H1 (cell line): ENCODE measurements at regions not wholly inside any gene's neighbourhood (a gene's known extent, or its start where the extent isn't known, plus 50 kb on each side); places are given as distances from the start of the nearest gene placed in this dataset.

Experiments
- CTCF ChIA-PET: fragments of 300-600 bp; sonication (Branson Sonifier 250); formaldehyde crosslinking; loops from one replicate; lab custom pipeline; 2021; ENCODE audit not compliant: partially characterized antibody; lab: Charles Lee
- POLR2A ChIA-PET: fragments of 300-600 bp; sonication (Branson Sonifier 250); formaldehyde crosslinking; loops from one replicate; lab custom pipeline; 2021; ENCODE audit warnings: inconsistent platforms; ENCODE audit not compliant: partially characterized antibody; lab: Charles Lee
- DNase-seq, 2 experiments: peaks; one replicate each; pipeline versions ENCODE4 v3.0.0 to v3.0.0-alpha.2; 2010 to 2022; ENCODE audit warnings: low spot score in 2 of 2, low read depth in 1 of 2, mixed read lengths in 1 of 2
- FAIRE-seq: peaks from 2 replicates; lab custom pipeline; 2011; peaks lifted over from hg19 to GRCh38; lab: Jason Lieb, UNC
- H2AFZ ChIP-seq: 2 replicates; pipeline ENCODE4 v1.8.1; 2012; ENCODE audit warnings: low read length, inconsistent platforms
- H2AK5ac ChIP-seq: 2 replicates; pipeline ENCODE4 v1.6.1; 2013; ENCODE audit warnings: low read depth, low read length
- H2BK120ac ChIP-seq: replicated peaks from 2 replicates; pipeline ENCODE3; 2013; ENCODE audit warnings: low read depth, low read length, inconsistent platforms
- H2BK12ac ChIP-seq: 2 replicates; pipeline ENCODE4 v1.6.1; 2013; ENCODE audit warnings: low read depth, low read length
- H2BK15ac ChIP-seq: 2 replicates; pipeline ENCODE4 v1.6.1; 2013; ENCODE audit warnings: low read length
- H2BK20ac ChIP-seq: 2 replicates; pipeline ENCODE4 v1.6.1; 2013; ENCODE audit warnings: low read length
- H2BK5ac ChIP-seq: 2 replicates; pipeline ENCODE4 v1.6.1; 2013; ENCODE audit warnings: low read depth, low read length
- H3K14ac ChIP-seq: 2 replicates; pipeline ENCODE4 v1.6.1; 2013; ENCODE audit warnings: inconsistent platforms; ENCODE audit not compliant: insufficient read length
- H3K18ac ChIP-seq: 2 replicates; pipeline ENCODE4 v1.6.1; 2013; ENCODE audit warnings: low read length; ENCODE audit errors: extremely low read depth
- H3K23ac ChIP-seq: 2 replicates; pipeline ENCODE4 v1.6.1; 2013; ENCODE audit warnings: inconsistent platforms; ENCODE audit not compliant: insufficient read length
- H3K23me2 ChIP-seq: 2 replicates; pipeline ENCODE4 v1.6.1; 2013; ENCODE audit warnings: low read depth, low read length
- H3K27ac ChIP-seq: 2 replicates; pipeline ENCODE4 v1.6.1; 2011; ENCODE audit warnings: low read depth, low read length, inconsistent platforms
- H3K27me3 ChIP-seq, 4 experiments: replicated peaks in 1 of 4; 1 replicate in 1 of 4; 2 replicates in 3 of 4; pipeline versions ENCODE4 v1.6.1 to v1.8.1; 2011 to 2013; ENCODE audit warnings: low read length in 3 of 4, mild to moderate bottlenecking in 3 of 4, inconsistent platforms in 2 of 4, mixed read lengths in 2 of 4, moderate library complexity in 1 of 4; ENCODE audit not compliant: control insufficient read depth in 3 of 4, insufficient read depth in 3 of 4; ENCODE audit errors: extremely low read depth in 1 of 4
- H3K36me3 ChIP-seq, 4 experiments: 2 replicates each; pipeline versions ENCODE4 v1.6.1 to v1.8.1; 2011 to 2013; ENCODE audit warnings: mild to moderate bottlenecking in 4 of 4, low read length in 3 of 4, moderate library complexity in 2 of 4, control low read depth in 1 of 4, inconsistent platforms in 1 of 4; ENCODE audit not compliant: insufficient read depth in 4 of 4, control insufficient read depth in 2 of 4
- H3K4ac ChIP-seq: replicated peaks from 2 replicates; pipeline ENCODE3; 2013; ENCODE audit warnings: low read length, low read depth, mixed read lengths, inconsistent platforms; ENCODE audit not compliant: insufficient read length
- H3K4me1 ChIP-seq, 4 experiments: replicated peaks in 1 of 4; 1 replicate in 1 of 4; 2 replicates in 3 of 4; pipeline versions ENCODE4 v1.6.1 to v1.8.1; 2011 to 2013; ENCODE audit warnings: low read length in 3 of 4, inconsistent platforms in 2 of 4, mixed read lengths in 1 of 4; ENCODE audit not compliant: insufficient read depth in 4 of 4, control insufficient read depth in 3 of 4
- H3K4me2 ChIP-seq, 2 experiments: 2 replicates each; pipeline versions ENCODE4 v1.6.1 to v1.8.1; 2011 to 2013; ENCODE audit warnings: low read depth in 2 of 2, low read length in 2 of 2, control low read depth in 1 of 2, inconsistent platforms in 1 of 2, mild to moderate bottlenecking in 1 of 2; ENCODE audit not compliant: insufficient read depth in 1 of 2
- H3K4me3 ChIP-seq, 4 experiments: fragments of 200-600, 300-600 bp in 1 of 4; sonication (generic), shearing (Covaris generic), sonication (Bioruptor Twin) in 1 of 4; 2 replicates each; pipeline versions ENCODE4 v1.5.1 to v1.8.1; 2011 to 2016; ENCODE audit warnings: low read length in 4 of 4, low read depth in 3 of 4, control low read depth in 2 of 4, inconsistent platforms in 2 of 4, mild to moderate bottlenecking in 2 of 4, mixed read lengths in 1 of 4, moderate library complexity in 1 of 4; ENCODE audit not compliant: insufficient read depth in 2 of 4; ENCODE audit errors: extremely low read depth in 1 of 4
- H3K56ac ChIP-seq: replicated peaks from 2 replicates; pipeline ENCODE3; 2013; ENCODE audit warnings: low read depth, mild to moderate bottlenecking, mixed read lengths, low read length, inconsistent platforms; ENCODE audit not compliant: insufficient read length
- H3K79me1 ChIP-seq: 2 replicates; pipeline ENCODE4 v1.6.1; 2013; ENCODE audit warnings: low read depth, low read length, control low read depth
- H3K79me2 ChIP-seq, 2 experiments: 2 replicates each; pipeline versions ENCODE4 v1.6.1 to v1.8.1; 2012 to 2013; ENCODE audit warnings: low read length in 2 of 2, mild to moderate bottlenecking in 2 of 2, inconsistent platforms in 1 of 2; ENCODE audit not compliant: insufficient read depth in 2 of 2, control insufficient read depth in 1 of 2
- H3K9ac ChIP-seq, 4 experiments: replicated peaks in 1 of 4; 1 replicate in 1 of 4; 2 replicates in 3 of 4; pipeline versions ENCODE4 v1.6.1 to v1.8.1; 2011 to 2013; ENCODE audit warnings: low read depth in 3 of 4, low read length in 3 of 4, control low read depth in 2 of 4, mild to moderate bottlenecking in 2 of 4, moderate library complexity in 2 of 4, inconsistent platforms in 1 of 4; ENCODE audit errors: extremely low read depth in 1 of 4
- H3K9me3 ChIP-seq, 2 experiments: 2 replicates each; pipeline versions ENCODE4 v1.6.1 to v1.8.1; 2012 to 2013; ENCODE audit warnings: mild to moderate bottlenecking in 2 of 2, moderate library complexity in 2 of 2, control low read depth in 1 of 2, inconsistent platforms in 1 of 2, low read depth in 1 of 2, low read length in 1 of 2, mixed read lengths in 1 of 2; ENCODE audit not compliant: insufficient read depth in 2 of 2
- H4K20me1 ChIP-seq, 2 experiments: replicated peaks in 1 of 2; 2 replicates each; pipeline versions ENCODE3 to v1.8.1; 2011 to 2013; ENCODE audit warnings: inconsistent platforms in 2 of 2, low read length in 2 of 2, mild to moderate bottlenecking in 1 of 2; ENCODE audit not compliant: insufficient read depth in 2 of 2, control insufficient read depth in 1 of 2
- H4K5ac ChIP-seq: 2 replicates; pipeline ENCODE4 v1.6.1; 2013; ENCODE audit warnings: low read length, low read depth, mixed read lengths, inconsistent platforms; ENCODE audit not compliant: insufficient read length
- H4K8ac ChIP-seq: 2 replicates; pipeline ENCODE4 v1.8.0; 2013; ENCODE audit warnings: mild to moderate bottlenecking, moderate library complexity, low read length, inconsistent platforms; ENCODE audit not compliant: insufficient read depth; ENCODE audit errors: extremely low read depth
- H4K91ac ChIP-seq: replicated peaks from 2 replicates; pipeline ENCODE3; 2013; ENCODE audit warnings: low read length, mixed read lengths, inconsistent platforms; ENCODE audit not compliant: insufficient read length
- EGR1 ChIP-seq: IDR thresholded peaks from 2 replicates; pipeline ENCODE4 v1.6.1; 2011; ENCODE audit warnings: low read depth, low read length, borderline replicate concordance
- GABPA ChIP-seq: IDR thresholded peaks from 2 replicates; pipeline ENCODE4 v1.6.1; 2011; ENCODE audit warnings: mild to moderate bottlenecking, low read length, moderate library complexity, borderline replicate concordance; ENCODE audit not compliant: insufficient read depth
- KDM1A ChIP-seq: fragments of 200-600, 300-600 bp; sonication (generic); IDR thresholded peaks from 2 replicates; pipeline ENCODE4 v1.7.1; 2016; ENCODE audit warnings: mild to moderate bottlenecking, low read length, borderline replicate concordance
- KDM4A ChIP-seq: IDR thresholded peaks from one replicate; pipeline ENCODE4 v1.7.1; 2012; ENCODE audit warnings: low read depth, mild to moderate bottlenecking, moderate library complexity, low read length, inconsistent platforms; ENCODE audit not compliant: severe bottlenecking
- KDM5A ChIP-seq: fragments of 200-600 bp; IDR thresholded peaks from 2 replicates; pipeline ENCODE4 v1.7.1; 2012; ENCODE audit warnings: mild to moderate bottlenecking, low read length, inconsistent platforms, mixed read lengths
- SAP30 ChIP-seq: fragments of 300-600 bp; sonication (generic); IDR thresholded peaks from 2 replicates; pipeline ENCODE4 v1.7.1; 2012; ENCODE audit warnings: low read length, moderate library complexity, mild to moderate bottlenecking, inconsistent platforms; ENCODE audit not compliant: insufficient read depth, insufficient replicate concordance
- WGBS, 2 experiments: shearing (Covaris generic) in 1 of 2; methylation state at CpG; one replicate each; pipeline versions ENCODE4 v1.1.6 to v1.1.7; 2013 to 2015; ENCODE audit warnings: low lambda C conversion rate in 2 of 2, mixed read lengths in 2 of 2, inconsistent platforms in 1 of 2, low coverage in 1 of 2, missing lambda C conversion rate in 1 of 2; ENCODE audit not compliant: insufficient replicate concordance in 2 of 2, insufficient coverage in 1 of 2, insufficient read length in 1 of 2; ENCODE audit errors: extremely low coverage in 1 of 2, missing lambda C conversion rate in 1 of 2; 5-methylcytosine and 5-hydroxymethylcytosine counted together

DNA sequence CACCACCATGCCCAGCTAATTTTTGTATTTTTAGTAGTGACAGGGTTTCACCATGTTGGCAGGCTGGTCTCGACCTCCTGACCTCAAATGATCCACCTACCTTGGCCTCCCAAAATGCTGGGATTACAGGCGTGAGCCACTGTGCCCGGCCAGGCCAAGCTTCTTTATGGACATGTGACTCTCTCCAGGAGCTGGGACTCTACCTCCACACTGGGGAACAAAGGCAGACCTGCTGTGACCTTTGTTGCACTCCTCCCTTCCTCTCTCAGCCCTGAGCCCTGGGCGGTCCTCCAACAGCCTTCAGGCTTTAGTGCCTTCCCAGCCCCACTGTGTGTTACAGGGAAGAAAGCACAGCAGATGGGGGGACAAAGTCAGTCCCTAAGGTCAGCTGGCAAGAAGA, 55.0 kb upstream of the DUSP5 start:
- Histone ChIP-seq H3K56ac (no peak overlapping the region), H3K4me1 (peaks cover 0 to 8% (median under 1%) of the 10 kb centered on the region in 4 experiments; a peak in 3 of 7 replicates), H2BK20ac (no peak overlapping the region), H4K5ac (no peak overlapping the region), H4K20me1 (no peaks in the 10 kb centered on the region), H2BK5ac (no peak overlapping the region), H2AFZ (no peak overlapping the region), H3K79me2 (no peaks in the 10 kb centered on the region), H4K8ac (no peak overlapping the region), H3K9me3 (no peaks in the 10 kb centered on the region), H3K23ac (no peak overlapping the region), H3K23me2 (no peaks in the 10 kb centered on the region), H2BK12ac (no peak overlapping the region), H3K4me3 (no peak overlapping the region), H3K14ac (no peak overlapping the region), H4K91ac (no peak overlapping the region), H3K9ac (no peak overlapping the region), H2BK120ac (no peak overlapping the region), H3K27me3 (no peaks in the 10 kb centered on the region), H3K27ac (no peak overlapping the region), H3K4ac (no peak overlapping the region), H2AK5ac (no peak overlapping the region), H3K4me2 (no peak overlapping the region), H3K18ac (no peak overlapping the region), H2BK15ac (no peak overlapping the region), H3K79me1 (no peaks in the 10 kb centered on the region), H3K36me3 (no peaks in the 10 kb centered on the region)
- WGBS, 2 experiments = 78% methylated on average over 4 of the region's 4 CpGs; no CpG with 5 or more reads in 1 of the 2 experiments
- POLR2A ChIA-PET = no interaction called here
- CTCF ChIA-PET = interaction anchor here (0.9 to 5.4 kb wide), 3 partner anchors 13 to 89 kb away, joined by 3 to 32 read pairs (median 4); no protein-coding TSS in a partner anchor
- FAIRE-seq (no peak), DNase-seq (no peak)
- TF ChIP-seq KDM4A (no peak), SAP30 (no peak), KDM1A (no peak), GABPA (no peak), EGR1 (no peak), KDM5A (no peak)
